Thyroid gland (tissue), 4 donors: ENCODE measurements at regions not wholly inside any gene's neighbourhood (a gene's known extent, or its start where the extent isn't known, plus 50 kb on each side); places are given as distances from the start of the nearest gene placed in this dataset.

Experiments used
- DNase-seq, 2 donors: peaks; one replicate each; pipeline ENCODE4 v3.0.0-alpha.2; 2019
- H3K27ac ChIP-seq, 3 donors: fragments of 200-600 bp; sonication (generic); 1 replicate in 2 of 3; 2 replicates in 1 of 3; pipeline ENCODE4 v1.5.1; 2016 to 2019; ENCODE audit warnings: mild to moderate bottlenecking in 1 of 3, moderate library complexity in 1 of 3
- H3K27me3 ChIP-seq: fragments of 200-600 bp; sonication (generic); one replicate; pipeline ENCODE4 v1.5.1; 2019
- H3K36me3 ChIP-seq, 2 donors: fragments of 200-600 bp; sonication (generic); one replicate each; pipeline ENCODE4 v1.5.1; 2016 to 2019
- H3K4me1 ChIP-seq, 2 donors: fragments of 200-600 bp; sonication (generic); one replicate each; pipeline ENCODE4 v1.5.1; 2017 to 2019
- H3K4me3 ChIP-seq, 3 donors: fragments of 200-600 bp; sonication (generic); replicated peaks in 1 of 3; 1 replicate in 2 of 3; 2 replicates in 1 of 3; pipeline ENCODE4 v1.5.1; 2016; ENCODE audit warnings: mild to moderate bottlenecking in 1 of 3
- H3K9me3 ChIP-seq: fragments of 200-600 bp; sonication (generic); one replicate; pipeline ENCODE4 v1.5.1; 2017
- POLR2A ChIP-seq, 2 donors: fragments of 450-650 bp; IDR thresholded peaks; one replicate each; pipeline ENCODE4 v1.6.1; 2017; ENCODE audit warnings: antibody characterized with exemption in 2 of 2, mild to moderate bottlenecking in 2 of 2, moderate library complexity in 1 of 2
- WGBS, 2 donors: methylation state at CpG; one replicate each; pipeline ENCODE4 v1.1.5; 2017; 5-methylcytosine and 5-hydroxymethylcytosine counted together
- intact Hi-C: fragments of 100-400 bp; cut with DNase I; formaldehyde crosslinking; loops from one replicate; pipeline ENCODE4 v1.15.1; 2023
- TF ChIP-seq, protein P1 (sequence below), 6 experiments: fragments of 200-600 bp in 3 of 6; fragments of 450-650 bp in 3 of 6; sonication (generic) in 3 of 6; IDR thresholded peaks; one replicate each; pipeline ENCODE4 v1.5.1; 2016 to 2019; ENCODE audit warnings: antibody characterized with exemption in 6 of 6, mild to moderate bottlenecking in 2 of 6, inconsistent platforms in 1 of 6, moderate library complexity in 1 of 6

DNA sequence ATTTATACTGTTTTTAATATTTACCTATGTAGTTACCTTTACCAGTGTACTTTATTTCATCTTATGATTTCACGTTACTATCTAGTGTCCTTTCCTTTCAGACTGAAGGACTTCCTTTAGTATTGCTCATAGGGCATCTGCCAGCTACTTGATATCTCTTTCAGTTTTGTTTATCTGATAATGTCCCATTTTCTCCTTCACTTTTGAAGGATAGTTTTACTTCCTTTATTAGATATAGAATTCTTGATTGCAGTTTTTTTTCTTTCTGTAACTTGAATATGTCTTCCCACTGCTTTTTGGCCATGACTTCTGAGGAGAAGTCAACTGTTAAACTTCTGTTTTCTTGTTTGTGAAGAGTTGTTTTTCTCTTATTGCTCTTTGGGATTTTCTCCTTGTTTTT, 69.4 kb upstream of the MAGED1 start:
- DNase-seq, result no peak
- intact Hi-C loops, result no loop called here
- Histone ChIP-seq H3K36me3 (no peaks in the 10 kb centered on the region), H3K27ac (no peak overlapping the region), H3K27me3 (no peaks in the 10 kb centered on the region), H3K4me3 (no peak overlapping the region), H3K4me1 (no peaks in the 10 kb centered on the region), H3K9me3 (no peaks in the 10 kb centered on the region)
- TF ChIP-seq, protein P1, sequence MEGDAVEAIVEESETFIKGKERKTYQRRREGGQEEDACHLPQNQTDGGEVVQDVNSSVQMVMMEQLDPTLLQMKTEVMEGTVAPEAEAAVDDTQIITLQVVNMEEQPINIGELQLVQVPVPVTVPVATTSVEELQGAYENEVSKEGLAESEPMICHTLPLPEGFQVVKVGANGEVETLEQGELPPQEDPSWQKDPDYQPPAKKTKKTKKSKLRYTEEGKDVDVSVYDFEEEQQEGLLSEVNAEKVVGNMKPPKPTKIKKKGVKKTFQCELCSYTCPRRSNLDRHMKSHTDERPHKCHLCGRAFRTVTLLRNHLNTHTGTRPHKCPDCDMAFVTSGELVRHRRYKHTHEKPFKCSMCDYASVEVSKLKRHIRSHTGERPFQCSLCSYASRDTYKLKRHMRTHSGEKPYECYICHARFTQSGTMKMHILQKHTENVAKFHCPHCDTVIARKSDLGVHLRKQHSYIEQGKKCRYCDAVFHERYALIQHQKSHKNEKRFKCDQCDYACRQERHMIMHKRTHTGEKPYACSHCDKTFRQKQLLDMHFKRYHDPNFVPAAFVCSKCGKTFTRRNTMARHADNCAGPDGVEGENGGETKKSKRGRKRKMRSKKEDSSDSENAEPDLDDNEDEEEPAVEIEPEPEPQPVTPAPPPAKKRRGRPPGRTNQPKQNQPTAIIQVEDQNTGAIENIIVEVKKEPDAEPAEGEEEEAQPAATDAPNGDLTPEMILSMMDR (IDR thresholded peaks at IDR 0.05), result no peak
- no peak for TF ChIP-seq POLR2A (IDR thresholded peaks at IDR 0.05)
- 78 to 81% methylated on average over 1 of the region's 1 CpG for WGBS, 2 donors

DNA sequence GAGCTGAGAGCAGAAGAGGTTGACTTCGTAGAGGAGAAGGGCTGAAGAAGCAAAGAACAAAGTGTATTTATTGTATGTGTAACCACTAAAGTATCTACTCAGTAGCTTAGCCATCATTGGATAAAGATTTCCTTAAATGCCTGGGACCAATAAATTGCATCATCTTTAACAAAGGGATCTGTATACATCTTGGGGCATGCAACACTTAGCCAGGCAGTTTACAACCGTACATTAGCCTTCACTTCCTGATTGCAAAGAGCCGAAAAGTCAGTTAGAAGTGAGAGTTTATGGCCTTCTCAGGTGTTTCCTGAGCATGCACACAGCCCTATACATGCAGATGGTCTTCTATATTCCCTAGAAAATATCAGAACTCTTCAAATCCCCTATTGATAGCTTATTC, 68.0 kb upstream of the MAGED1 start:
- intact Hi-C loops, result no loop called here
- H3K4me1 ChIP-seq, result no peaks in the 10 kb centered on the region
- H3K27ac ChIP-seq, result no peak overlapping the region
- H3K9me3 ChIP-seq, result no peaks in the 10 kb centered on the region
- H3K36me3 ChIP-seq, result no peaks in the 10 kb centered on the region
- TF ChIP-seq, protein P1 (IDR thresholded peaks at IDR 0.05), result no peak
- no peak for TF ChIP-seq POLR2A (IDR thresholded peaks at IDR 0.05)
- DNase-seq, result no peak
- H3K4me3 ChIP-seq, result no peak overlapping the region
- WGBS, 2 donors, result 89 to 94% methylated on average over 3 of the region's 3 CpGs
- no peaks in the 10 kb centered on the region for H3K27me3 ChIP-seq

DNA sequence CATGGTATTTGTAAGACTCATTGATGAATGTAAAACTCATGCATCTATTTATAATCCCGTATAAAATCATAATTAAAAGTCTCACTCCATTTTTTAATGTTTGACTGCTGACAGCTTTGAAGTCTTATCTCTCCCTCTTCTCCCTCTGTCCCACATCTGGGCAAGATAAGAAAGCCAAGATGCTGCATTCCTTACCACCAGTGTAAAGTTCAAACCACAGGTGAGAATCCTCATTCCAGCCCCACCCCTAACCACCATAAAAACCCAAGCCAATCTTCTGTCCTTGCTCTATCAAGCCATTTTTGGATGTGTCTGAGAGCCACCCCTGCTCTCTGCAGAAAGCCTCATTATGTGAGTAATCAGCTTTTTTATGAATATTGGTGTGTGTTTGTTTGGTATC, 59.3 kb upstream of the MAGED1 start:
- no peak overlapping the region for H3K27ac ChIP-seq
- TF ChIP-seq, protein P1 (IDR thresholded peaks at IDR 0.05), result no peak
- TF ChIP-seq POLR2A (IDR thresholded peaks at IDR 0.05), result no peak
- no peak overlapping the region for H3K4me3 ChIP-seq
- H3K36me3 ChIP-seq, result no peaks in the 10 kb centered on the region
- H3K4me1 ChIP-seq, result no peaks in the 10 kb centered on the region
- WGBS, 2 donors, result 76 to 91% methylated on average over 1 of the region's 1 CpG
- no peak for DNase-seq
- intact Hi-C loops, result no loop called here
- no peaks in the 10 kb centered on the region for H3K27me3 ChIP-seq
- H3K9me3 ChIP-seq, result no peaks in the 10 kb centered on the region

DNA sequence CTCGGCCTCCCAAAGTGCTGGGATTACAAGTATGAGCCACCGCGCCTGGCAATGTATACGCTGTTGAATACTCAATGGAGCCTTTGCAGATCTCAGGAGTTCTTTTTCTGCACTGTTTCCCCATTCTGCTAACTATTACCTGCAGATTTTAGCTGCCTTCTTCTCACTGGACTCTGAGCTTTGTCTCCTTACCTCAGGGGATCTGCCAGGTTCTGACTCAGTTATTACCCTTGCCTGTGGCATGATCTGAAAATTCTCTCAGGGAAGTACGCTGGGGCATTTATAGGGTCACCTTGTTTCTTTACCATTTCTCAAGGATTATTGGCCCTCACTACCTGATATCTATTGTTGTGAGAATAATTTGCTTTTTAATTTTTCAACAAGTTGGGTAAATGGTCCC, 56.6 kb upstream of the MAGED1 start:
- Histone ChIP-seq H3K27me3 (no peaks in the 10 kb centered on the region), H3K9me3 (no peaks in the 10 kb centered on the region), H3K4me3 (no peak overlapping the region), H3K36me3 (no peaks in the 10 kb centered on the region), H3K4me1 (no peaks in the 10 kb centered on the region), H3K27ac (no peak overlapping the region)
- intact Hi-C loops, result no loop called here
- 98 to 99% methylated on average over 5 of the region's 5 CpGs for WGBS, 2 donors
- no peak for DNase-seq
- TF ChIP-seq, protein P1 (IDR thresholded peaks at IDR 0.05), result no peak
- no peak for TF ChIP-seq POLR2A (IDR thresholded peaks at IDR 0.05)

DNA sequence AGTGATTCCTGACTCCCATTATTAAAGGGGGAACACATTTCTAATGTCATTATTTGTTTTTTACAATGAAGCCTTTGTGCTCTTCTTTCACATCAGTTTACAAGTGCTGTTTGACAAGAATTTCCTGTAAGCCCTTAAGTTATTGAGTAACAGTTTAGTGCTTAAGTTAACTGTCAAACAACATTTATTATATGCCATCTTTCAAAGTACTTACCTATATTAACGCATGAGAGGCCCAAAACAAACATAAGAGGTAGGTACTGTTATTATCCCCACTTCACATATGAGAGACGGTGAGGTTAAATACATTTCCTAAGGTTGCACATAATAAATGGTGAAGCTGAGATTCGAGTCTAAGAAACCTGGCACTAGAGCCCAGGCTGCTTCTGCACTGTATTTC, 56.0 kb upstream of the MAGED1 start:
- no peak overlapping the region for H3K4me3 ChIP-seq
- DNase-seq, result no peak
- H3K27ac ChIP-seq, result no peak overlapping the region
- intact Hi-C loops, result no loop called here
- TF ChIP-seq, protein P1 (IDR thresholded peaks at IDR 0.05), result no peak
- TF ChIP-seq POLR2A (IDR thresholded peaks at IDR 0.05), result no peak
- H3K27me3 ChIP-seq, result no peaks in the 10 kb centered on the region
- WGBS, 2 donors, result 64 to 68% methylated on average over 3 of the region's 3 CpGs
- H3K4me1 ChIP-seq, result no peaks in the 10 kb centered on the region
- H3K9me3 ChIP-seq, result no peaks in the 10 kb centered on the region
- H3K36me3 ChIP-seq, result no peaks in the 10 kb centered on the region
